HCT116 (cell line): ENCODE measurements at regions not wholly inside any gene's neighbourhood (a gene's known extent, or its start where the extent isn't known, plus 50 kb on each side); places are given as distances from the start of the nearest gene placed in this dataset.

Experiments
- ATAC-seq: fragments of 200-7000 bp; cut with Tn5 transposase; 2 replicates; pipeline ENCODE4 v1.9.1; 2020; ENCODE audit warnings: mild to moderate bottlenecking, moderate library complexity
- BruUV-seq: library from RNA; stranded (reverse); fragments of 400-500 nt; replicated peaks from 2 replicates; lab custom pipeline; 2021; lab: Mats Ljungman, UMichigan
- CTCF ChIA-PET: fragments of 300-600 bp; sonication (Branson Sonifier 250); formaldehyde crosslinking; loops from one replicate; lab custom pipeline; 2021; ENCODE audit warnings: antibody characterized with exemption; lab: Charles Lee
- POLR2A ChIA-PET: fragments of 300-600, 350-600 bp; sonication (Branson Sonifier 250); formaldehyde crosslinking; loops from one replicate; lab custom pipeline; 2021; ENCODE audit warnings: antibody characterized with exemption; lab: Charles Lee
- RAD21 ChIA-PET, 2 experiments: fragments of 300-600 bp; sonication (Branson Sonifier 250); formaldehyde crosslinking; loops; one replicate each; lab custom pipeline; 2023; ENCODE audit warnings: low total read pairs in 2 of 2; ENCODE audit not compliant: uncharacterized antibody in 2 of 2, unreplicated experiment in 2 of 2, low non-redundant PET in 1 of 2; lab: Charles Lee
- DNase-seq: peaks from one replicate; pipeline ENCODE4 v3.0.0-alpha.2; 2010; ENCODE audit warnings: low read depth, low spot score
- H2AFZ ChIP-seq: fragments of 200-600 bp; shearing (Covaris generic), sonication (generic); 2 replicates; pipeline ENCODE4 v1.6.1; 2017; ENCODE audit warnings: low read depth, mixed run types, mixed read lengths, antibody characterized with exemption, low read length; ENCODE audit not compliant: poor library complexity, severe bottlenecking
- H3K27ac ChIP-seq: 2 replicates; pipeline ENCODE4 v1.5.1; 2012; ENCODE audit warnings: low read depth, low read length
- H3K27me3 ChIP-seq: fragments of 200-600 bp; sonication (generic); 2 replicates; pipeline ENCODE4 v1.6.1; 2016; ENCODE audit warnings: mixed run types, low read length, mixed read lengths; ENCODE audit not compliant: insufficient read depth
- H3K36me3 ChIP-seq, 2 experiments: fragments of 200-500 bp in 1 of 2; fragments of 200-600 bp in 1 of 2; sonication (Bioruptor generic) in 1 of 2; sonication (generic) in 1 of 2; 2 replicates each; pipeline versions ENCODE4 v1.5.1 to v1.6.1; 2014 to 2016; ENCODE audit warnings: low read length in 2 of 2, inconsistent platforms in 1 of 2, mixed read lengths in 1 of 2, mixed run types in 1 of 2; ENCODE audit not compliant: insufficient read depth in 2 of 2, control insufficient read depth in 1 of 2
- H3K4me1 ChIP-seq, 2 experiments: fragments of 200-600 bp in 1 of 2; sonication (generic) in 1 of 2; 2 replicates each; pipeline versions ENCODE4 v1.5.1 to v1.6.1; 2012 to 2017; ENCODE audit warnings: low read length in 2 of 2, inconsistent platforms in 1 of 2, mild to moderate bottlenecking in 1 of 2, mixed read lengths in 1 of 2, mixed run types in 1 of 2, moderate library complexity in 1 of 2; ENCODE audit not compliant: insufficient read depth in 2 of 2, control insufficient read depth in 1 of 2
- H3K4me2 ChIP-seq: fragments of 200-600 bp; sonication (generic); 2 replicates; pipeline ENCODE4 v1.6.1; 2017; ENCODE audit warnings: mixed run types, low read length, mixed read lengths
- H3K4me3 ChIP-seq, 2 experiments: fragments of 200-600 bp in 1 of 2; sonication (generic) in 1 of 2; replicated peaks in 1 of 2; 2 replicates each; pipeline ENCODE4 v1.5.1; 2011 to 2016; ENCODE audit warnings: low read length in 2 of 2, control low read depth in 1 of 2, low read depth in 1 of 2, mild to moderate bottlenecking in 1 of 2, mixed read lengths in 1 of 2, mixed run types in 1 of 2
- H3K79me2 ChIP-seq: fragments of 200-600 bp; sonication (generic); 2 replicates; pipeline ENCODE4 v1.6.1; 2017; ENCODE audit warnings: mild to moderate bottlenecking, mixed run types, low read length, moderate library complexity, mixed read lengths; ENCODE audit not compliant: insufficient read depth
- H3K9ac ChIP-seq: fragments of 200-600 bp; sonication (generic); 2 replicates; pipeline ENCODE4 v1.6.1; 2016; ENCODE audit warnings: low read length, mixed read lengths
- H3K9me2 ChIP-seq: fragments of 200-600 bp; sonication (generic), shearing (Covaris generic); 2 replicates; pipeline ENCODE4 v1.6.1; 2017; ENCODE audit warnings: mixed run types, mild to moderate bottlenecking, moderate library complexity; ENCODE audit not compliant: insufficient read depth
- H3K9me3 ChIP-seq, 2 experiments: fragments of 200-500 bp in 1 of 2; fragments of 200-600 bp in 1 of 2; sonication (Bioruptor generic) in 1 of 2; sonication (generic) in 1 of 2; 2 replicates each; pipeline ENCODE4 v1.6.1; 2014 to 2017; ENCODE audit warnings: low read length in 2 of 2, mixed read lengths in 2 of 2, inconsistent platforms in 1 of 2, low read depth in 1 of 2, mild to moderate bottlenecking in 1 of 2, mixed run types in 1 of 2, moderate library complexity in 1 of 2; ENCODE audit not compliant: control insufficient read depth in 1 of 2, insufficient read depth in 1 of 2
- H4K20me1 ChIP-seq: fragments of 200-600 bp; sonication (generic), shearing (Covaris generic); 2 replicates; pipeline ENCODE4 v1.6.1; 2017; ENCODE audit warnings: mixed run types, mild to moderate bottlenecking, moderate library complexity; ENCODE audit not compliant: insufficient read depth
- ATF3 ChIP-seq: IDR thresholded peaks from 2 replicates; pipeline ENCODE4 v1.6.1; 2012
- CEBPB ChIP-seq: IDR thresholded peaks from 2 replicates; pipeline ENCODE4 v1.6.1; 2012; ENCODE audit warnings: low read depth
- EZH2phosphoT487 ChIP-seq: fragments of 200-600 bp; IDR thresholded peaks from 2 replicates; pipeline ENCODE4 v1.6.1; 2018; ENCODE audit warnings: antibody characterized with exemption, borderline replicate concordance
- JUND ChIP-seq: IDR thresholded peaks from 2 replicates; pipeline ENCODE4 v1.6.1; 2012
- RAD21 ChIP-seq: IDR thresholded peaks from 2 replicates; pipeline ENCODE4 v1.6.1; 2012; ENCODE audit warnings: low read depth, mild to moderate bottlenecking
- SIN3A ChIP-seq: IDR thresholded peaks from 2 replicates; pipeline ENCODE4 v1.6.1; 2012; ENCODE audit warnings: low read depth
- SP1 ChIP-seq: IDR thresholded peaks from 2 replicates; pipeline ENCODE4 v1.6.1; 2012; ENCODE audit warnings: low read depth
- YY1 ChIP-seq: IDR thresholded peaks from 2 replicates; pipeline ENCODE4 v1.6.1; 2011; ENCODE audit warnings: low read length, low read depth, moderate library complexity, mild to moderate bottlenecking; ENCODE audit not compliant: insufficient replicate concordance; ENCODE audit errors: extremely low read depth
- ZBTB33 ChIP-seq: IDR thresholded peaks from 2 replicates; pipeline ENCODE4 v1.6.1; 2011; ENCODE audit warnings: mild to moderate bottlenecking, low read length, moderate library complexity; ENCODE audit not compliant: insufficient replicate concordance; ENCODE audit errors: extremely low read depth
- ZNF274 ChIP-seq: fragments of 200-500 bp; sonication (Bioruptor generic); IDR thresholded peaks from 2 replicates; pipeline ENCODE4 v1.6.1; 2014; ENCODE audit warnings: mild to moderate bottlenecking, low read depth, low read length, inconsistent platforms
- intact Hi-C: fragments of 100-400 bp; cut with micrococcal nuclease; formaldehyde crosslinking; loops from 2 replicates; pipeline ENCODE4 v1.10.0; 2022
- TF ChIP-seq, protein P1 (sequence below), 3 experiments: fragments of 200-600 bp in 1 of 3; sonication (generic) in 1 of 3; IDR thresholded peaks in 2 of 3; conservative IDR thresholded peaks in 1 of 3; 2 replicates each; pipeline ENCODE4 v1.5.1; 2012 to 2017; ENCODE audit warnings: low read depth in 2 of 3, low read length in 2 of 3, antibody characterized with exemption in 1 of 3, borderline replicate concordance in 1 of 3, control low read depth in 1 of 3, mild to moderate bottlenecking in 1 of 3, mixed read lengths in 1 of 3, mixed run types in 1 of 3, moderate library complexity in 1 of 3; ENCODE audit not compliant: insufficient read depth in 1 of 3

DNA sequence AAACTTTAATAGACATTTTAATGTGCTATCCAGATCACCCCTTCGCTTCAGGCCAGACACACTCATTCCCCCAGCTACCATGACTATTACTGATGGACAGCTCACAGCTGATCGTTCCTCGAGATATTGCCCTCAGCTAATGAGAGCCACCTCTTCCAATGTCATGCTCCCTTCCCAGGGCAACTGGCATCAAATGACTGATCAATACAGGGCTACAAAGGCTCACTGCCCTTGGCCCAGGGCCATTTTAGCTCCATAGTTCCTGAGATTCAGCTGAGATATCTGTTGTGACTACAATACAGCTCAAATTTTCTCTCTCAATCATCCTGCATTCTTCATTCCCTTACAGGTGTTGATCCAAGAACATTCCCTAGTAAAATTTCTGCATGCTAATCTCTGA is 104.5 kb upstream of the PKN2 start:
- Histone ChIP-seq H3K4me2 (no peak overlapping the region), H2AFZ (no peak overlapping the region), H3K4me3 (no peak overlapping the region), H3K9me2 (no peaks in the 10 kb centered on the region), H3K36me3 (no peaks in the 10 kb centered on the region), H3K27ac (no peak overlapping the region), H4K20me1 (no peaks in the 10 kb centered on the region), H3K9me3 (no peaks in the 10 kb centered on the region), H3K27me3 (no peaks in the 10 kb centered on the region), H3K4me1 (no peaks in the 10 kb centered on the region), H3K79me2 (no peaks in the 10 kb centered on the region), H3K9ac (no peak overlapping the region)
- BruUV-seq = no TSS peak
- intact Hi-C loops = no loop called here
- ChIA-PET POLR2A (no interaction called here), RAD21 (no interaction called here), CTCF (no interaction called here)
- no peak for TF ChIP-seq EZH2phosphoT487
- TF ChIP-seq, protein P1, sequence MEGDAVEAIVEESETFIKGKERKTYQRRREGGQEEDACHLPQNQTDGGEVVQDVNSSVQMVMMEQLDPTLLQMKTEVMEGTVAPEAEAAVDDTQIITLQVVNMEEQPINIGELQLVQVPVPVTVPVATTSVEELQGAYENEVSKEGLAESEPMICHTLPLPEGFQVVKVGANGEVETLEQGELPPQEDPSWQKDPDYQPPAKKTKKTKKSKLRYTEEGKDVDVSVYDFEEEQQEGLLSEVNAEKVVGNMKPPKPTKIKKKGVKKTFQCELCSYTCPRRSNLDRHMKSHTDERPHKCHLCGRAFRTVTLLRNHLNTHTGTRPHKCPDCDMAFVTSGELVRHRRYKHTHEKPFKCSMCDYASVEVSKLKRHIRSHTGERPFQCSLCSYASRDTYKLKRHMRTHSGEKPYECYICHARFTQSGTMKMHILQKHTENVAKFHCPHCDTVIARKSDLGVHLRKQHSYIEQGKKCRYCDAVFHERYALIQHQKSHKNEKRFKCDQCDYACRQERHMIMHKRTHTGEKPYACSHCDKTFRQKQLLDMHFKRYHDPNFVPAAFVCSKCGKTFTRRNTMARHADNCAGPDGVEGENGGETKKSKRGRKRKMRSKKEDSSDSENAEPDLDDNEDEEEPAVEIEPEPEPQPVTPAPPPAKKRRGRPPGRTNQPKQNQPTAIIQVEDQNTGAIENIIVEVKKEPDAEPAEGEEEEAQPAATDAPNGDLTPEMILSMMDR (IDR thresholded peaks at IDR 0.05 in 2 of 3, conservative IDR thresholded peaks at IDR 0.05 in 1 of 3; ENCODE audit: borderline replicate concordance in 1 of 3, insufficient read depth in 1 of 3, low read depth in 2 of 3, low read length in 2 of 3) = no peak
- no peak for TF ChIP-seq ZBTB33
- no peak for TF ChIP-seq SIN3A
- DNase-seq (no peak), ATAC-seq (no peak)

DNA sequence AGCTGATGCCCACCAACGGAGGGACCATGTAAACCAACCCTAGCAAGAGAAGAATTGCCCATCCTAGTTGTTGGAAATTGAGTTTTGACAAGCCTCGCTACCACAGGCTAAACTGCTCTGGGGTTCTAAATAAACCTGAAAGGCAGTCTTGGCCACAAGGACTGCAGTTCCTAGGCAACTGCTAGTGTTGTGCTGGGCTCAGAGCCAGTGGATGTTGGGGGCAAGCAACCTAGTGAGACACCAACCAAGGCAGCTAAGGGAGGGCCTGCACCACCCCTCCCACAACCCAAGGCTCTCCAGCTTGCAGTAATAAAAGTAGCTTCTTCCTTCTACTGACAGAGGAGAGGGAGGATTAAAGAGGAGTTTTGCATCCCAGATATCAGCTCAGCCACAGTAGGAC is 102.4 kb upstream of the PKN2 start:
- ChIA-PET POLR2A (no interaction called here), CTCF (no interaction called here), RAD21 (no interaction called here)
- intact Hi-C loops = no loop called here
- ATAC-seq = no peak
- Histone ChIP-seq H4K20me1 (no peaks in the 10 kb centered on the region), H2AFZ (no peak overlapping the region), H3K79me2 (no peaks in the 10 kb centered on the region), H3K27ac (no peak overlapping the region), H3K27me3 (no peaks in the 10 kb centered on the region), H3K4me1 (no peaks in the 10 kb centered on the region), H3K9me2 (no peaks in the 10 kb centered on the region), H3K4me3 (no peak overlapping the region), H3K9me3 (no peaks in the 10 kb centered on the region), H3K36me3 (no peaks in the 10 kb centered on the region), H3K4me2 (no peak overlapping the region), H3K9ac (no peak overlapping the region)
- BruUV-seq = no TSS peak
- no peak for DNase-seq
- TF ChIP-seq SIN3A = no peak
- TF ChIP-seq EZH2phosphoT487 = no peak
- TF ChIP-seq RAD21 = no peak
- TF ChIP-seq CEBPB = no peak
- no peak for TF ChIP-seq ZNF274
- TF ChIP-seq YY1 = no peak
- no peak for TF ChIP-seq JUND
- TF ChIP-seq ATF3 = no peak
- TF ChIP-seq SP1 = no peak
- TF ChIP-seq, protein P1 (IDR thresholded peaks at IDR 0.05 in 2 of 3, conservative IDR thresholded peaks at IDR 0.05 in 1 of 3; ENCODE audit: borderline replicate concordance in 1 of 3, insufficient read depth in 1 of 3, low read depth in 2 of 3, low read length in 2 of 3) = no peak
